CD8-positive, alpha-beta memory T cell (primary cell): ENCODE measurements at regions not wholly inside any gene's neighbourhood (a gene's known extent, or its start where the extent isn't known, plus 50 kb on each side); places are given as distances from the start of the nearest gene placed in this dataset.

Experiments used
- CTCF ChIA-PET: fragments of 350-600 bp; sonication (Branson Sonifier 250); formaldehyde crosslinking; loops from one replicate; lab custom pipeline; 2021; ENCODE audit warnings: antibody characterized with exemption; lab: Charles Lee
- POLR2A ChIA-PET: fragments of 350-600 bp; sonication (Branson Sonifier 250); formaldehyde crosslinking; loops from one replicate; lab custom pipeline; 2021; ENCODE audit warnings: antibody characterized with exemption; lab: Charles Lee
- DNase-seq, 5 donors: peaks; one replicate each; pipeline versions ENCODE4 v3.0.0 to v3.0.0-alpha.2; 2020 to 2022; ENCODE audit warnings: mixed read lengths in 1 of 5
- H3K27ac ChIP-seq: one replicate; pipeline ENCODE4 v1.7.0; 2013; ENCODE audit warnings: low read depth, mild to moderate bottlenecking, low read length, moderate library complexity
- H3K27me3 ChIP-seq: 2 replicates; pipeline ENCODE4 v1.7.0; 2013; ENCODE audit warnings: low read length, mild to moderate bottlenecking; ENCODE audit not compliant: insufficient read depth, poor library complexity, severe bottlenecking
- H3K36me3 ChIP-seq: 2 replicates; pipeline ENCODE4 v1.7.0; 2013; ENCODE audit warnings: mild to moderate bottlenecking, low read length, moderate library complexity; ENCODE audit not compliant: insufficient read depth
- H3K4me1 ChIP-seq: 2 replicates; pipeline ENCODE4 v1.7.0; 2013; ENCODE audit warnings: mild to moderate bottlenecking, low read length, moderate library complexity; ENCODE audit not compliant: insufficient read depth
- H3K4me3 ChIP-seq: 2 replicates; pipeline ENCODE4 v1.7.0; 2013; ENCODE audit warnings: mild to moderate bottlenecking, low read length
- H3K9me3 ChIP-seq: 2 replicates; pipeline ENCODE4 v1.7.0; 2013; ENCODE audit warnings: mild to moderate bottlenecking, low read length
- H3K27ac Mint-ChIP-seq, 8 donors: one replicate each; pipeline ENCODE4 v1.8.0; 2020 to 2021; ENCODE audit warnings: mixed read lengths in 8 of 8, mild to moderate bottlenecking in 6 of 8, inconsistent platforms in 3 of 8, moderate library complexity in 3 of 8
- H3K27me3 Mint-ChIP-seq, 2 donors: one replicate each; pipeline ENCODE4 v1.8.0; 2020 to 2021; ENCODE audit warnings: mixed read lengths in 2 of 2, mild to moderate bottlenecking in 1 of 2, moderate library complexity in 1 of 2
- H3K36me3 Mint-ChIP-seq, 3 donors: one replicate each; pipeline ENCODE4 v1.8.0; 2020 to 2021; ENCODE audit warnings: mixed read lengths in 3 of 3, inconsistent platforms in 1 of 3, mild to moderate bottlenecking in 1 of 3
- H3K4me1 Mint-ChIP-seq, 3 donors: one replicate each; pipeline ENCODE4 v1.8.0; 2020 to 2021; ENCODE audit warnings: mixed read lengths in 3 of 3, inconsistent platforms in 1 of 3, mild to moderate bottlenecking in 1 of 3
- H3K4me3 Mint-ChIP-seq, 7 donors: one replicate each; pipeline ENCODE4 v1.8.0; 2020 to 2021; ENCODE audit warnings: mixed read lengths in 7 of 7, mild to moderate bottlenecking in 6 of 7, moderate library complexity in 4 of 7, inconsistent platforms in 2 of 7
- H3K9me3 Mint-ChIP-seq, 5 donors: one replicate each; pipeline ENCODE4 v1.8.0; 2020 to 2022; ENCODE audit warnings: mixed read lengths in 5 of 5, mild to moderate bottlenecking in 3 of 5, moderate library complexity in 2 of 5, inconsistent platforms in 1 of 5

DNA sequence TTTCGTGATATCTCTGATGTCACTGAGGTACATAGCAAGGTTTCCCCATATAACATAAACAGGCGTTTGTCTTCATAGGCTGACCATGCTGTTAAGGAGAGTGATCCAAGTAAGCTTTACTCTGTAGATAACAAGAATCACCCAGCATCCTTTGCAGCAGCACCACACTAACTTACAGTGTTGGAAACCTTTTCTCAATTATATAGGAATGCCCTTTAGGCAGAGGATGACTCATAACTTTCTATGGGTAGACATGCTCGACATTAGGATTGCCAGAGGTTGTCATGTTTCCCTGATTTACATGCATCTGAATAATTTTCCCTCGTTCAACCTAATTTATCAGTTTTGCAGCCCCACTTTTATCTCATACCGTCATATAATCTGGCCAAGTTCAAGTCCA, 870.0 kb upstream of the CDH9 start:
- Histone ChIP-seq H3K27ac (no peak overlapping the region), H3K4me3 (no peak overlapping the region), H3K36me3 (no peaks in the 10 kb centered on the region), H3K9me3 (no peaks in the 10 kb centered on the region), H3K27me3 (no peaks in the 10 kb centered on the region), H3K4me1 (no peaks in the 10 kb centered on the region)
- H3K4me3 Mint-ChIP-seq: no peak overlapping the region
- CTCF ChIA-PET: no interaction called here
- no peaks in the 10 kb centered on the region for H3K36me3 Mint-ChIP-seq
- H3K27ac Mint-ChIP-seq: no peak overlapping the region
- POLR2A ChIA-PET: no interaction called here
- no peaks in the 10 kb centered on the region for H3K4me1 Mint-ChIP-seq
- no peak for DNase-seq
- peaks cover under 1 to 39% (median 5%) of the 10 kb centered on the region in 5 donors for H3K9me3 Mint-ChIP-seq
- H3K27me3 Mint-ChIP-seq: no peaks in the 10 kb centered on the region

- no peak overlapping the region for H3K27ac ChIP-seq
- no peak overlapping the region for H3K4me3 ChIP-seq
- Mint-ChIP-seq H3K36me3 (no peaks in the 10 kb centered on the region), H3K27ac (no peak overlapping the region), H3K9me3 (peaks cover 3 to 40% (median 9%) of the 10 kb centered on the region in 5 donors), H3K4me3 (no peak overlapping the region), H3K27me3 (no peaks in the 10 kb centered on the region), H3K4me1 (no peaks in the 10 kb centered on the region)
- H3K27me3 ChIP-seq: no peaks in the 10 kb centered on the region
- POLR2A ChIA-PET: no interaction called here
- no peak for DNase-seq
- no peaks in the 10 kb centered on the region for H3K9me3 ChIP-seq
- no peaks in the 10 kb centered on the region for H3K4me1 ChIP-seq
- CTCF ChIA-PET: no interaction called here
- H3K36me3 ChIP-seq: no peaks in the 10 kb centered on the region
Measured at GRCh38 chr5:27906931-27907601, 868.7 kb upstream of the CDH9 start.

DNA sequence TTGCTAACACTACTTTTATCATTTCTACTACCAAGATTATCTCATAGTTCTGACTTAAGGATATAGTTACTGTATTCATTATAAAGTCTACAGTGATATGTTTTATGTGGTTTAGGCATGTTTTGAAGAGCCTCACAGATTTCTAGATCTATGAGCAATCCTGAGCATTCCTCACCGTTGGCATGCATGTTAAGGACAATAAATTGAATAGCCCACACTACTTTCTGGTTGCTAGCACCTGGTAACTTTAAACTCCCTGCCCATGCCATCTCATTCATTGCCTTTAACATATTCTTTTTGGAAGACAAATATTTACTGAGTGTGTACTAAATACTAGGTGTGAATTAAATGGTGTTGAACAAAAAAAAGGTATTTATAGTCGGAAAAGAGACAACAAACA, 868.1 kb upstream of the CDH9 start:
- no peaks in the 10 kb centered on the region for H3K36me3 ChIP-seq
- no peaks in the 10 kb centered on the region for H3K9me3 ChIP-seq
- H3K27ac Mint-ChIP-seq: no peak overlapping the region
- H3K4me3 ChIP-seq: no peak overlapping the region
- ChIA-PET POLR2A (no interaction called here), CTCF (no interaction called here)
- H3K4me3 Mint-ChIP-seq: no peak overlapping the region
- H3K9me3 Mint-ChIP-seq: peaks cover 3 to 40% (median 13%) of the 10 kb centered on the region in 5 donors
- H3K36me3 Mint-ChIP-seq: no peaks in the 10 kb centered on the region
- DNase-seq: no peak
- H3K4me1 Mint-ChIP-seq: no peaks in the 10 kb centered on the region
- H3K27me3 ChIP-seq: no peaks in the 10 kb centered on the region
- H3K27me3 Mint-ChIP-seq: no peaks in the 10 kb centered on the region
- H3K4me1 ChIP-seq: no peaks in the 10 kb centered on the region
- no peak overlapping the region for H3K27ac ChIP-seq

- Histone ChIP-seq H3K36me3 (no peaks in the 10 kb centered on the region), H3K27me3 (no peaks in the 10 kb centered on the region), H3K4me3 (no peak overlapping the region), H3K9me3 (no peaks in the 10 kb centered on the region), H3K4me1 (no peaks in the 10 kb centered on the region), H3K27ac (no peak overlapping the region)
- Mint-ChIP-seq H3K4me1 (no peaks in the 10 kb centered on the region), H3K27me3 (no peaks in the 10 kb centered on the region), H3K4me3 (no peak overlapping the region), H3K9me3 (peaks cover 6 to 30% (median 14%) of the 10 kb centered on the region in 5 donors), H3K27ac (peak overlapping the region in 1 of 8 donors; percentile 21), H3K36me3 (no peaks in the 10 kb centered on the region)
- no peak for DNase-seq
- CTCF ChIA-PET: no interaction called here
- POLR2A ChIA-PET: no interaction called here
Measured at GRCh38 chr5:27900761-27901160, 862.4 kb upstream of the CDH9 start.

DNA sequence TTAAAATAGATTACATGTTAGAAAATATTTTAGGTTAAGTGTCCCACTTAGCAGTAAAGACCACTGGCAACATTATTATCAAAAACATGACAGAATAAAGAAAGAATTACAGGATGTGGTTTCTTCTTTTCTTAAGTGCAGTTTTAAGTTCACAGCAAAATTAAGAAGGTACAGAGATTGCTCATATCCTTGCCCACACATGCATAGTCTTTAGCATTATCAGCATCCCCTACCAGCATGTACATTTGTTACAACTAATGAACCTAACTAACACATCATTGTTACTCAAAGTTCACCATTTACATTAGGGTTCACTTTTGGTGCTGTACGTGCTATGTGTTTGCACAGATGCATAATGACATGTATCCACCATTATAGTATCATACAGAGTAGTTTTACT, 837.7 kb upstream of the CDH9 start:
- no peaks in the 10 kb centered on the region for H3K9me3 ChIP-seq
- no peaks in the 10 kb centered on the region for H3K27me3 Mint-ChIP-seq

DNA sequence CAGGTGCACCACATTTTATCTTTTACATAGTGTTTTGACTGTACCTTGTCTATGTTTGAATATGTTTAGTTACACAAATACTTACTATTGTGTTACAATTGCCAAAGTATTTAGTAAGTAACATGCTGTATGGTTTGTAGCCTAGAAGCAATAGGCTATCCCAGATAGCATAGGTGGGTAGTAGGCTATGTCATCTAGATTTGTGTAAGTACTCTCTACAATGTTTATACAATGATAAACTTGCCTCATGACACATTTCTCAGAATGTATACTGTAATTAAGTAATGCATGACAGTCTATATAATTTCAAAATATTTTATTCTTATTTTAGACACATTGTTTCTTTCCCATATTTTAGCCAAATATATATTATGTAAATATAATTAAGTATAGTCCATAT, 836.8 kb upstream of the CDH9 start:
- Mint-ChIP-seq H3K27ac (no peak overlapping the region), H3K9me3 (peaks cover 11 to 40% (median 29%) of the 10 kb centered on the region in 5 donors), H3K36me3 (no peaks in the 10 kb centered on the region), H3K4me1 (no peaks in the 10 kb centered on the region), H3K27me3 (no peaks in the 10 kb centered on the region), H3K4me3 (no peak overlapping the region)
- H3K36me3 ChIP-seq: no peaks in the 10 kb centered on the region
- H3K27me3 ChIP-seq: no peaks in the 10 kb centered on the region
- ChIA-PET CTCF (no interaction called here), POLR2A (no interaction called here)
- no peak for DNase-seq
- no peaks in the 10 kb centered on the region for H3K4me1 ChIP-seq
- H3K27ac ChIP-seq: no peak overlapping the region
- H3K9me3 ChIP-seq: no peaks in the 10 kb centered on the region
- no peak overlapping the region for H3K4me3 ChIP-seq

More for the DNA sequence above, 837.7 kb upstream of the CDH9 start:
- Histone ChIP-seq H3K36me3 (no peaks in the 10 kb centered on the region), H3K27ac (no peak overlapping the region), H3K4me1 (no peaks in the 10 kb centered on the region), H3K4me3 (no peak overlapping the region), H3K27me3 (no peaks in the 10 kb centered on the region)
- POLR2A ChIA-PET: no interaction called here
- Mint-ChIP-seq H3K4me3 (no peak overlapping the region), H3K27ac (no peak overlapping the region), H3K9me3 (peaks cover 13 to 48% (median 28%) of the 10 kb centered on the region in 5 donors), H3K36me3 (no peaks in the 10 kb centered on the region), H3K4me1 (no peaks in the 10 kb centered on the region)
- CTCF ChIA-PET: no interaction called here
- no peak for DNase-seq

GRCh38 chr5:27868292-27868691, 829.9 kb upstream of the CDH9 start:
- Histone ChIP-seq H3K4me1 (no peaks in the 10 kb centered on the region), H3K4me3 (no peak overlapping the region), H3K36me3 (no peaks in the 10 kb centered on the region), H3K9me3 (no peaks in the 10 kb centered on the region), H3K27me3 (no peaks in the 10 kb centered on the region), H3K27ac (no peak overlapping the region)
- H3K27ac Mint-ChIP-seq: no peak overlapping the region
- DNase-seq: no peak
- POLR2A ChIA-PET: no interaction called here
- no peaks in the 10 kb centered on the region for H3K36me3 Mint-ChIP-seq
- peaks cover 13 to 28% (median 23%) of the 10 kb centered on the region in 5 donors for H3K9me3 Mint-ChIP-seq
- H3K4me1 Mint-ChIP-seq: no peaks in the 10 kb centered on the region
- no peaks in the 10 kb centered on the region for H3K27me3 Mint-ChIP-seq
- no peak overlapping the region for H3K4me3 Mint-ChIP-seq
- CTCF ChIA-PET: no interaction called here

GRCh38 chr5:27855491-27855890, 817.1 kb upstream of the CDH9 start:
- Mint-ChIP-seq H3K36me3 (no peaks in the 10 kb centered on the region), H3K4me1 (no peaks in the 10 kb centered on the region), H3K9me3 (peaks cover 5 to 48% (median 22%) of the 10 kb centered on the region in 5 donors), H3K27ac (no peak overlapping the region), H3K27me3 (no peaks in the 10 kb centered on the region), H3K4me3 (no peak overlapping the region)
- no peaks in the 10 kb centered on the region for H3K36me3 ChIP-seq
- no peaks in the 10 kb centered on the region for H3K27me3 ChIP-seq
- DNase-seq: no peak
- H3K27ac ChIP-seq: no peak overlapping the region
- POLR2A ChIA-PET: no interaction called here
- no peak overlapping the region for H3K4me3 ChIP-seq
- no peaks in the 10 kb centered on the region for H3K4me1 ChIP-seq
- no peaks in the 10 kb centered on the region for H3K9me3 ChIP-seq
- CTCF ChIA-PET: no interaction called here
